SK-N-SH (cell line): ENCODE measurements at regions not wholly inside any gene's neighbourhood (a gene's known extent, or its start where the extent isn't known, plus 50 kb on each side); places are given as distances from the start of the nearest gene placed in this dataset.

ENCODE experiments used
- CTCF ChIA-PET: fragments of 300-600, 350-600 bp; formaldehyde crosslinking; extraction: SDS; loops from one replicate; lab custom pipeline; 2021; lab: Yijun Ruan, JAX
- POLR2A ChIA-PET: fragments of 350-600 bp; sonication (Branson Sonifier 250); formaldehyde crosslinking; extraction: SDS; loops from one replicate; lab custom pipeline; 2020; ENCODE audit warnings: antibody characterized with exemption, inconsistent platforms; lab: Yijun Ruan, JAX
- DNase-seq: peaks from one replicate; pipeline ENCODE4 v3.0.0; 2012
- H2AFZ ChIP-seq: fragments of 200-600 bp; sonication (generic); 2 replicates; pipeline ENCODE4 v1.8.1; 2016; ENCODE audit warnings: antibody characterized with exemption, mild to moderate bottlenecking, low read depth
- H3F3A ChIP-seq: fragments of 200-600 bp; sonication (generic); replicated peaks from 2 replicates; pipeline ENCODE3; 2016; ENCODE audit warnings: antibody characterized with exemption, mild to moderate bottlenecking; ENCODE audit not compliant: insufficient read depth
- H3K27ac ChIP-seq, 2 experiments: fragments of 200-500 bp in 1 of 2; fragments of 200-600 bp in 1 of 2; sonication (Bioruptor generic) in 1 of 2; sonication (generic), shearing (Covaris generic) in 1 of 2; 2 replicates each; pipeline versions ENCODE4 v1.5.1 to v1.6.1; 2014 to 2016; ENCODE audit warnings: low read depth in 2 of 2, inconsistent platforms in 1 of 2, low read length in 1 of 2, mild to moderate bottlenecking in 1 of 2, mixed read lengths in 1 of 2
- H3K27me3 ChIP-seq: fragments of 200-600 bp; sonication (generic), shearing (Covaris generic); 2 replicates; pipeline ENCODE4 v1.6.1; 2016; ENCODE audit warnings: mixed run types; ENCODE audit not compliant: insufficient read depth
- H3K36me3 ChIP-seq, 2 experiments: fragments of 200-500 bp in 1 of 2; fragments of 200-600 bp in 1 of 2; sonication (Bioruptor generic) in 1 of 2; sonication (generic) in 1 of 2; replicated peaks in 1 of 2; 2 replicates each; pipeline versions ENCODE3 to v1.5.1; 2014 to 2016; ENCODE audit warnings: low read length in 1 of 2, mild to moderate bottlenecking in 1 of 2; ENCODE audit not compliant: insufficient read depth in 2 of 2, control insufficient read depth in 1 of 2
- H3K4me1 ChIP-seq, 2 experiments: fragments of 200-500 bp in 1 of 2; fragments of 200-600 bp in 1 of 2; sonication (Bioruptor generic) in 1 of 2; sonication (generic), shearing (Covaris generic) in 1 of 2; 2 replicates each; pipeline versions ENCODE4 v1.5.1 to v1.6.1; 2014 to 2016; ENCODE audit warnings: low read depth in 1 of 2, low read length in 1 of 2, mixed run types in 1 of 2; ENCODE audit not compliant: insufficient read depth in 2 of 2, control insufficient read depth in 1 of 2
- H3K4me2 ChIP-seq: fragments of 200-600 bp; sonication (generic), shearing (Covaris generic); 2 replicates; pipeline ENCODE4 v1.6.1; 2017; ENCODE audit warnings: mixed run types
- H3K4me3 ChIP-seq, 2 experiments: fragments of 200-500 bp in 1 of 2; fragments of 200-600 bp in 1 of 2; sonication (Bioruptor generic) in 1 of 2; sonication (generic), shearing (Covaris generic) in 1 of 2; 2 replicates each; pipeline versions ENCODE4 v1.5.1 to v1.8.1; 2014 to 2016; ENCODE audit warnings: low read depth in 2 of 2, inconsistent platforms in 1 of 2, low read length in 1 of 2, mild to moderate bottlenecking in 1 of 2, mixed read lengths in 1 of 2, moderate library complexity in 1 of 2
- H3K79me2 ChIP-seq: fragments of 200-600 bp; sonication (generic); 2 replicates; pipeline ENCODE4 v1.8.1; 2017; ENCODE audit warnings: mild to moderate bottlenecking; ENCODE audit not compliant: insufficient read depth
- H3K9ac ChIP-seq: fragments of 200-600 bp; sonication (generic); 2 replicates; pipeline ENCODE4 v1.6.1; 2017; ENCODE audit warnings: mixed run types
- H3K9me2 ChIP-seq: fragments of 200-600 bp; sonication (generic); 2 replicates; pipeline ENCODE4 v1.6.1; 2017; ENCODE audit warnings: mixed run types
- H3K9me3 ChIP-seq: fragments of 200-600 bp; sonication (generic); 2 replicates; pipeline ENCODE4 v1.6.1; 2017; ENCODE audit warnings: mixed run types, mild to moderate bottlenecking, moderate library complexity
- H4K20me1 ChIP-seq: fragments of 200-600 bp; sonication (generic); 2 replicates; pipeline ENCODE4 v1.6.1; 2017; ENCODE audit warnings: mild to moderate bottlenecking, mixed run types; ENCODE audit not compliant: insufficient read depth
- EZH2phosphoT487 ChIP-seq: fragments of 200-600 bp; sonication (generic); IDR thresholded peaks from 2 replicates; pipeline ENCODE4 v1.6.1; 2017; ENCODE audit warnings: low read depth, mixed run types, mild to moderate bottlenecking, antibody characterized with exemption, moderate library complexity, borderline replicate concordance
- FOSL2 ChIP-seq: IDR thresholded peaks from 2 replicates; pipeline ENCODE4 v1.4.0; 2012; ENCODE audit warnings: low read depth, mild to moderate bottlenecking, moderate library complexity, borderline replicate concordance
- FOXJ3 ChIP-seq: sonication (generic); formaldehyde crosslinking; IDR thresholded peaks from 2 replicates; pipeline ENCODE4 v1.5.1; 2020; ENCODE audit warnings: mild to moderate bottlenecking, missing genetic modification reagents
- FOXM1 ChIP-seq: IDR thresholded peaks from 2 replicates; pipeline ENCODE4 v1.4.0; 2012; ENCODE audit warnings: low read depth, mild to moderate bottlenecking
- GABPA ChIP-seq: IDR thresholded peaks from 2 replicates; pipeline ENCODE4 v1.4.0; 2012; ENCODE audit warnings: low read depth, mild to moderate bottlenecking
- GATA2 ChIP-seq: sonication (generic); formaldehyde crosslinking; IDR thresholded peaks from 2 replicates; pipeline ENCODE4 v1.5.0; 2020; ENCODE audit warnings: mild to moderate bottlenecking, missing genetic modification reagents
- JUND ChIP-seq: IDR thresholded peaks from 2 replicates; pipeline ENCODE4 v1.4.0; 2012
- MXI1 ChIP-seq: IDR thresholded peaks from 2 replicates; pipeline ENCODE4 v1.6.1; 2012; ENCODE audit warnings: mild to moderate bottlenecking, low read depth, low read length, improper control_type of control experiment
- RAD21 ChIP-seq: IDR thresholded peaks from 2 replicates; pipeline ENCODE4 v1.6.1; 2012; ENCODE audit warnings: mild to moderate bottlenecking, low read length
- RCOR1 ChIP-seq: fragments of 150-350 bp; IDR thresholded peaks from 2 replicates; pipeline ENCODE4 v1.6.1; 2017; ENCODE audit warnings: antibody characterized with exemption, low read length
- SIN3A ChIP-seq: IDR thresholded peaks from 2 replicates; pipeline ENCODE4 v1.6.1; 2012; ENCODE audit warnings: low read depth, mild to moderate bottlenecking, low read length, moderate library complexity, borderline replicate concordance
- SMC3 ChIP-seq: IDR thresholded peaks from 2 replicates; pipeline ENCODE4 v1.6.1; 2012; ENCODE audit warnings: low read depth, low read length, improper control_type of control experiment
- TAF1 ChIP-seq: IDR thresholded peaks from 2 replicates; pipeline ENCODE4 v1.6.1; 2012; ENCODE audit warnings: low read depth, mild to moderate bottlenecking, low read length, moderate library complexity, borderline replicate concordance
- TCF12 ChIP-seq: IDR thresholded peaks from 2 replicates; pipeline ENCODE4 v1.4.0; 2012
- USF2 ChIP-seq: fragments of 150-350 bp; IDR thresholded peaks from 2 replicates; pipeline ENCODE4 v1.6.1; 2017; ENCODE audit warnings: antibody characterized with exemption, low read length, low read depth, borderline replicate concordance
- YY1 ChIP-seq: IDR thresholded peaks from 2 replicates; pipeline ENCODE4 v1.4.0; 2012; ENCODE audit warnings: low read depth, mild to moderate bottlenecking
- ZBTB33 ChIP-seq: IDR thresholded peaks from 2 replicates; pipeline ENCODE4 v1.4.0; 2012; ENCODE audit warnings: low read depth, borderline replicate concordance
- WGBS: methylation state at CpG from one replicate; pipeline ENCODE4 v1.1.6; 2017; ENCODE audit warnings: low lambda C conversion rate; 5-methylcytosine and 5-hydroxymethylcytosine counted together
- TF ChIP-seq, protein P1 (sequence below): fragments of 150-350 bp; IDR thresholded peaks from 2 replicates; pipeline ENCODE4 v1.6.1; 2016; ENCODE audit warnings: mild to moderate bottlenecking, low read depth, low read length

- no peak for TF ChIP-seq EZH2phosphoT487
These were observed 1019.0 kb downstream of the TAF11L14 start (continued) for GRCh38 chr5:18653216-18653752.

GRCh38 chr5:18660511-18660910 lies 1026.3 kb downstream of the TAF11L14 start:
- Histone ChIP-seq H3K9ac (no peak overlapping the region), H3K4me1 (no peaks in the 10 kb centered on the region; a peak in 1 of 4 replicates), H2AFZ (no peak overlapping the region), H3K27ac (no peak overlapping the region), H3K27me3 (no peaks in the 10 kb centered on the region), H3K79me2 (no peaks in the 10 kb centered on the region), H4K20me1 (no peaks in the 10 kb centered on the region), H3K9me2 (no peaks in the 10 kb centered on the region), H3K4me2 (no peak overlapping the region), H3K4me3 (no peak overlapping the region), H3F3A (no peaks in the 10 kb centered on the region), H3K9me3 (no peaks in the 10 kb centered on the region), H3K36me3 (no peaks in the 10 kb centered on the region)
- ChIA-PET POLR2A (no interaction called here), CTCF (no interaction called here)
- DNase-seq, result no peak
- no peak for TF ChIP-seq TAF1
- no peak for TF ChIP-seq RCOR1
- no peak for TF ChIP-seq FOXM1
- no peak for TF ChIP-seq JUND
- TF ChIP-seq, protein P1, sequence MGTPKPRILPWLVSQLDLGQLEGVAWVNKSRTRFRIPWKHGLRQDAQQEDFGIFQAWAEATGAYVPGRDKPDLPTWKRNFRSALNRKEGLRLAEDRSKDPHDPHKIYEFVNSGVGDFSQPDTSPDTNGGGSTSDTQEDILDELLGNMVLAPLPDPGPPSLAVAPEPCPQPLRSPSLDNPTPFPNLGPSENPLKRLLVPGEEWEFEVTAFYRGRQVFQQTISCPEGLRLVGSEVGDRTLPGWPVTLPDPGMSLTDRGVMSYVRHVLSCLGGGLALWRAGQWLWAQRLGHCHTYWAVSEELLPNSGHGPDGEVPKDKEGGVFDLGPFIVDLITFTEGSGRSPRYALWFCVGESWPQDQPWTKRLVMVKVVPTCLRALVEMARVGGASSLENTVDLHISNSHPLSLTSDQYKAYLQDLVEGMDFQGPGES, result no peak
- TF ChIP-seq YY1, result no peak
- no peak for TF ChIP-seq MXI1
- TF ChIP-seq TCF12, result no peak
- no peak for TF ChIP-seq GATA2 (CRISPR knock-in tag)
- no peak for TF ChIP-seq RAD21
- no peak for TF ChIP-seq FOSL2
- no peak for TF ChIP-seq FOXJ3 (CRISPR knock-in tag)

- H4K20me1 ChIP-seq, result no peaks in the 10 kb centered on the region
- ChIA-PET CTCF (interaction anchor here (1.5 kb wide), 1 partner anchor 196 kb away, joined by 4 read pairs; no protein-coding TSS in a partner anchor), POLR2A (no interaction called here)
- no peaks in the 10 kb centered on the region for H3K36me3 ChIP-seq
- H3K9me3 ChIP-seq, result no peaks in the 10 kb centered on the region
- H3K4me2 ChIP-seq, result no peak overlapping the region
- no peak overlapping the region for H3K9ac ChIP-seq
- no peak overlapping the region for H3K4me3 ChIP-seq
- no peaks in the 10 kb centered on the region for H3K9me2 ChIP-seq
- no peak for DNase-seq
- no peak overlapping the region for H3K27ac ChIP-seq
- no peaks in the 10 kb centered on the region for H3K79me2 ChIP-seq
- WGBS, result 60% methylated on average over 2 of the region's 2 CpGs
- H3K27me3 ChIP-seq, result no peaks in the 10 kb centered on the region
- no peak overlapping the region for H2AFZ ChIP-seq
- no peak for TF ChIP-seq USF2
- TF ChIP-seq TAF1, result no peak
- TF ChIP-seq, protein P1, result no peak
- TF ChIP-seq SMC3, result no peak
- no peak for TF ChIP-seq GABPA
- TF ChIP-seq EZH2phosphoT487, result no peak
- TF ChIP-seq ZBTB33, result no peak
- no peak for TF ChIP-seq SIN3A
- TF ChIP-seq, all 33 proteins: peak for 0
- no peaks in the 10 kb centered on the region; a peak in 1 of 4 replicates for H3K4me1 ChIP-seq
- H3F3A ChIP-seq, result no peaks in the 10 kb centered on the region
These were observed 1028.0 kb downstream of the TAF11L14 start for GRCh38 chr5:18662231-18662630.
